ENCODE measurements at regions not wholly inside any gene's neighbourhood (a gene's known extent, or its start where the extent isn't known, plus 50 kb on each side); places are given as distances from the start of the nearest gene placed in this dataset.

GRCh38 chr11:15580775-15581095 lies 466.0 kb downstream of the INSC start:
- TF ChIP-seq GATA2 (IDR thresholded peaks at IDR 0.05; ENCODE audit: low read depth, low read length) (no peak), GATA3 (IDR thresholded peaks at IDR 0.05; ENCODE audit: low read depth, low read length) (no peak)

Measured in SH-SY5Y (cell line).